ENCODE measurements at regions not wholly inside any gene's neighbourhood (a gene's known extent, or its start where the extent isn't known, plus 50 kb on each side); places are given as distances from the start of the nearest gene placed in this dataset.

DNA sequence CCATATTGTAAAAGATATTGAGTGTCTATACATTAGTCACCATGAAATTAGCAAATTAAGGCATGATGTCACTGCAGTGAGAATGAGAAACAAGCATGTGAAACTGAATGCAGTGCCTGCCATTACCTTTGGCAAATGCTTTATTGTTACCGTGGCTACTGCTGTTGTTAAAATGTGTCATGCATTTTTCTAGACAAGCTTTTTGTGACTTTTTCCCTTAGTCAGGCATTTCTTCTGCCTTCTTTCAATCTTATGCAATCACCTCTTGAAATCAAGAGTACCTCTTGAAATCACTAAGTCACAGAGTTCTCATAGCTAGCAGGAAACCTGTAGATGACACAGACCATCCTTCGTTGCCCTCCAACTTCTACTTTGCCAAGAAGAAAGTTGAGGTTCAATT, 461.7 kb upstream of the TENM4 start:
- no peak for DNase-seq

DNA sequence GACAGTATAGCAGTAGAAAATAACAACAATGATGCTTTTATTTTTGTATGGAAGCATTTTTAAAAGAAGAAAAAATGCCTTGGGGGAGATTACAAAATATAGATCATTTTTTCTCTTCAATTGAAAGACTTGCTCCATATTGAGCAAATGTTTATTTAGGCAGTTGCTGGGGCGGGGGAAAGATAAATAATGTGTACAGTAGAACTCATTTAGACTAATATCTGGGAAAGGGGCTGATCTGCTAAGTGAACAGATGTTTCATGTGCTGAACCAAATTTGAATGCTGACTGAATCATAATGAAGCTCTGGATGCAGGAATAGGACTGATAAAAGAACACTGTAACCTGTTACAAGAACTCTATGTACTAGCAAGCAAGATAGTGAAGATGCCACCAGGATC, 457.1 kb upstream of the TENM4 start:
- DNase-seq, result no peak

DNA sequence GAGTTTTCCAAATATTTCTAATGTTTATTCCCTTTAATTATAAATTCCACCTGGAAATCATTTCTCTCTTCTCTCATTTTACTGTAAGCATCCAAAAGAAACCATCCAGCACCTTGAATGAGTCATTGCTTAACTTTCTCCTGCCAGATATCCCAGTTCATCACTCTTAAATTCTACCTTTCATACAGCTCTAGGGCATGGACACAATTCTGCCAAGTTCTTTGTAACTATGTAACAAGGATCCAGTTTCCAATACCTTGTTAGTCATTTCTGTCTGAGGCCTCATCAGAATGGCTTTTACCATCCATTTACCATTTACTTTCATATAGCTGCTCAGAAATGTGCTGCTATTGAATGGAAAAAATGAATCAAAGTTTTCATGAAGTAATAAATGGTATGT, 455.4 kb upstream of the TENM4 start:
- DNase-seq, result no peak

DNA sequence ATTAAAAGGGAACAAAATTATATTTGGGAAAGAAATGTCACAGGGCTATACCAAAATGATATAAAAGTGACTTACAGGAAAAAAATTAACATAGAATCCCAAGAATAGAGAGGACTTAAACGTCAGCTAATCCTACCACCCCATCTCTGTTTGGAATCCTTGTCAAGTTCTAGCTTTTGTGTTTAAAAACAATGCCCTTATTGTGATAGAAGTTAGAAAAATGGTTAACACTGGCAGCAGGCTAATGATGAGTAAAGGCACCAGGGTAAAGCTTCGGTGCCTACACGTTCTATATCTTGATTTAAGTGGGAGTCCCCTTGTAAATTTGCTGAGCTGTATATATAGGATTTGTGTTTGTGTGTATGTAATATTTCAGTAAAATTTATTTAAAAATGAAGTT, 453.3 kb upstream of the TENM4 start:
- no peak for DNase-seq

DNA sequence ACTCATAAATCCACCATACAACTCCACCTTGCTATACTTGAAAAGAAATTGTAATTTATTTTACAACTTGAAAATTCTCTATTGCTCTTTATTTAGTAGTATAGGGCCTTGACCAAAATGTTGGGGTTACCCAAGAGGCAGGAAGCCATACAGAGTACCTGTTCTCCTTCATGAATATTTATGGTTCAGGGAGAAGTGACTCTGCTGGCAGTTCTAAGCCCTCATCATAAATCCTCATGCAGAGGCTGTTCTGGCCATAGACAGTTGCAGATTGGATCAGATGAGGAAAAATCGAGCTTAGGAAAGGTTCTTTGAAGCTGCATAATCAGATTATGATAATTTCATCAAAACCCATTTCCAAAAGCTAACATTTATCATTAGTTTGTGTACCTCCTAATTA, 449.4 kb upstream of the TENM4 start:
- no peak for DNase-seq

DNA sequence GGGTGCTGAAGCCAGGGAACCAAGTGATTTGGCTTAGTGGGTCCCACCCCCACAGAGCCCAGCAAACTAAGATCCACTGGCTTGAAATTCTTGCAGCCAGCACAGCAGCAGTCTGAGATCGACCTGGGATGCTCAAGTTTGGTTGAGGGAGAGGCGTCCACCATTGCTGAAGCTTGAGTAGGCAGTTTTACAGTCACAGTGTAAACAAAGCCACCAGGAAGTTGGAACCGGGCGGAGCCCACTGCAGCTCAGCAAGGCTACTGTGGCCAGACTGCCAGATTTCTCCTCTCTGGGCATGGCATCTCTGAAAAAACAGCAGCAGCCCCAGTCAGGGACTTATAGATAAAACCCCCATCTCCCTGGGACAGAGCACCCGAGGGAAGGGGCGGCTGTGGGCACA, 424.1 kb upstream of the TENM4 start:
- DNase-seq, result no peak

DNA sequence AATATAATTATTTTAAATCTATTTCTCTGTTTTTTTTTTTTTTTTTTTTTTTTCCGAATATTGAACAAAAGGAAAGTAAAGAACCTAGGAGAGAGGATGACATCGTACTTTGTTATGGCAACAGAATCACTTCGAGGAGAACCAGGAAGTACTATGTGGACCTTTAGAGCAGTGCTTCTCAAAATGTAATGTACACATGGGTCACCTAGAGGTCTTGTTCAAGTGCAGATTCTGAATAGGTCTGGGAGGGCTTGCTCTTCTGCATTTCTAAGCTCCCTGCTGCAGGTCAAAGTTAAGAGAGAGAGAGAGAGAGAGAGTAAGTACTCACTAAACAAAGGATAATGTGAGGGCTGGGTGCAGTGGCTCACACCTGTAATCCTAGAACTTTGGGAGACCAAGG, 419.5 kb upstream of the TENM4 start:
- no peak for DNase-seq

DNA sequence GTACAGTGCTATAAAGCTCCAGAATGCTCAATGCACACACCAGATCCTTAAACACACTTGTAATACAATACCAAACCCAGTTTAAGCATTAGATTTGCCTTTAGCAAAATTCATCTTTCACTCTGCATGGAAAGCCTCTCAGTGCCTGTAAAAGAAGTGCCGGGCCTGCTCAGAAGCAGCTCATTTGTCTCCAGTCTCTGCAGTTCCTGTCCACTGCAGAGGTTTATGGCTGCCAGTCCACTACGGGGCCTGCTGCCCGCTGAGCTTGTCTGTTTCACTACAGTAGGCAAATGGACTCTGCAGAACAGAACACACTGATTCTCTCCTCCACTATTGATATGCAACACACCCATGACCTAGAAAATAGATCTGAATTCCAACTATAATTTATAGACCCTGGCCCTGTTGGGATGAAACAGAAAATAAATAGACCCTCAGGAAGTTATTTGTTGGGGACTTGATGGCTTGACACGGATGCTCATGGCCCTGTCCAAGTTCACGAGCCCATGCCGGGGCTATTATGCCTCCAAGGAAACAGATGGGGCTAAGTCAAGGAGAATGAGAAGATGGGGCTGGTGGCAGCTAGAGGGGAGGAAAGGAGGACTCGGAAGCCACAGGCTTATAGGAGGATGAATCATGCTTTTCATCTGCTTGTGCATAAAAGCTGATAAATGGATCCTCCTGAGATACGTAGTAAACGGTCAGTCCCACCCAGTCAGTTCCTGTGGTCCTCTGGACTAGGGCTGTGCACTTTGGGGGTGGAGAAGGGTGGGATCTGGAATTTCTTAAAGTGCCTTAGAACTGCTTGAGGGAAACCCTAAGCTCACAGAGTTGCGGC, 416.8 kb upstream of the TENM4 start:
- no peak for DNase-seq

DNA sequence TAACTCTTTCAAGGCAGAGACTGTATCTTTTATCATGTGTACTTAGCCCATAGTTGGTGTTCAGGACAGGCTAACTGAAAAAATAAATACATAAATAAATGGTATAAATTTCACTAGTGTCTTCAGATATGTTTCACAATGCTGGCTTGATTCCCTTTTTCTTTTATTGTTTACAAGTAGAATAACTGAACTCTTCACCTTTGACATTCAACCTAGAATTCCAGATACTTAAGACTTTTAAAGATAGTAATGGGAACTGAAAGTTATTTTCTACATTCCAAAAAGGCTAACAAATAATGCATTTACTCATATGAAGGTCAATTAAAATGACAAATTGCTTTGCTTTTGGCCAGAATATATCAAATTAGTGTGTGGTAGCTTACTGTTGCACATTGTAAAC, 411.3 kb upstream of the TENM4 start:
- no peak for DNase-seq

DNA sequence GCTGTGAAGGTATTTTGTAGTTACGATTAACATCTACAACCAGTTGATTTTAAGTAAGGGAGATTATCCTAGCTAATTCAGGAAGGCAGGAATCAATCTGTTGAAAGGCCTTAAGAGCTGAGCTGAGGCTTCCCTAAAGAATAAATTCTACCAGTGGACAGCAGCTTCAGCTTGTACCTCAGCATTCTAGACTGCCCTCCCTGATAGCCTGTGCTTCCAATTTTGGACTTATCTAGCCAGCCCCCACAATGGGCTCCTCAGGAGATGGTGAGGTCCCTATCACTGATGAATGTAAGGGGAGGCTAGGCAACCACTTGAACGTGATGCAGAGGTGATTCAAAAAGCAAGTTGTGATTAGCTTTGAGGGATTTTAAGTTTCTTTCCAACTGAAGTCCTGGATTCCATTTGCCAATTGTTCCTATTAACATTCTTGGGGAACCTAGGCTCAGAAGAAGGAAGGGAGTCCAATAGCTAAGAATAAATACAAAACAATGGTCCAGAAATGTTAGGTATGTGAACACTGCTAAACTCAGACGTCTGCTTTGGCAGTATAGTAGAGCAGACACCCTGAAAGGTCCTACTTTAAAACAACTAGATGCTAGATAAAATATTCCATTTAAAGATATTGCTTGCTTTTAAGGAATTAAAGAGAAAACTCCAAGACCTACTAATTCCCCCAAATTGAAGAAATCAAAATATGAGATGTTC, 404.3 kb upstream of the TENM4 start:
- no peak for DNase-seq

DNA sequence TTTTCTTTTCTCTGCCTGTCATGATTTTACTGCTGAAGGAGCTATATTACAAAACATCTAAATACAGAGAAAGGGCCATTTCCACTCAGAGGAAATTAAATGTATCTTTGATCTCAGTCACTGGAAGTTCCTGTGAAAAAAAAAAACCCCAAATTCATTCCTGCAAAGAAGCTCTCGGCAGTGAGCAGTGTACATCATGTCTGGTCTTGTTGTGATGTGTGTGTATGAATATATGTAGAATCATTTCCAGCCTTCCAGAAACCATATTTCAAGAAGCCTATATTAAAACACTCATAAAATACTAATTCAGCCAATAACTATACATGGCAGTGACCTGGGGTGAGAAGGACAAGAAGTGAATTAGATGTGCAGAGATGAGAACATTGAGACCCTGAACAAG, 393.2 kb upstream of the TENM4 start:
- DNase-seq, result no peak

DNA sequence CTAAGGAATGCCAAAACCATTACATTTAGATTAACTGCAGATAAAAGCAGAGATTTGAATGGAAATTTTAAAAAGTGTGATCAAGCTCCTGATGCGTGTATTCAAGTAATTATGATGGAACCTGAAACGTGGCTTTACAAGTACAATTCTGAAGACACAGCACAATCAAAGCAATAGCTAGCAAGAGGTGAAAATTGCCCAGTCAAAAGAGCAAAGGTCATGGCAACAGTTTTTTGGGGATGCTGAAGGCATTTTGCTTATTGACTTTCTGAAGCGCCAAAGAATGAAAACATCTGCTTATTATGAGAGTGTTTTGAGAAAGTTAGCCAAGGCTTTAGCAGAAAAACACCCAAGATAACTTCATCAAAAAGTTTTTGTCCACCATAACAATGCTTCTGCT, 389.6 kb upstream of the TENM4 start:
- DNase-seq, result no peak

DNA sequence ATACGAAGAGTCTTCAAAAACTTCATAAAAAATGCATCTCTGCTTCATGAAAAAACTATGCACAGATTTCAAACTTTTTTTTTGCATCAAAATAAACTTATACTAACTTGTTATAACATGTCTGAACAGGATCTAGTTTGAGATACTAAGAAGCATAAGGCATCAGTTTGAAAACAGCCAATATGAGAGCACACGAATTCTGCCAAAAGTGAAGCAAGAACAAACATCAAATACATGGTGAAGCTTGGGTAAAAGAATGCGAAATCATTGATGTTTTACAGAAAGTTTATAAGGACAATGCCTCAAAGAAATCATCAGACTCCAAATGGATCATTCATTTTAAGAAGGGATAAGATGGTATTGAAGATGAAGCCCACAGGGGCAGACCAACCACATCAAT, 389.1 kb upstream of the TENM4 start:
- no peak for DNase-seq

DNA sequence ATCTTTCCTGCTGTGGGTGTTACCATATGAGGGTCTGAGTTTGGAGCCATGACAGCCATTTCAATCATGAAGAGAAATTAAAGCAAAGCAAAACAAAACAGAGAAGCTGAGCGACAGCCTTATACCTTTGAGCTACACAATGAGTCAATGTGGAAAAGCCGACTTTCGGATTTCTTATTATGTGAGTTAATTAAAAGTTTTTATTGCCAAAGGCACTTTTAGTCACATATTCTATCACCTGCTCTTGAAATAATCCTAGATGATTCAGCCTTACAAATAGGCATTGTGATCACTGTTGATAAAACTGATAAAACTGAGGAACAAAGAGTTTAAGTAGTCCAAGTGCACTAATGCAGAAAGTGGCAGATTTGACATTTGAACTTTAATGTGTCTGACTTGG, 381.9 kb upstream of the TENM4 start:
- DNase-seq, result no peak

DNA sequence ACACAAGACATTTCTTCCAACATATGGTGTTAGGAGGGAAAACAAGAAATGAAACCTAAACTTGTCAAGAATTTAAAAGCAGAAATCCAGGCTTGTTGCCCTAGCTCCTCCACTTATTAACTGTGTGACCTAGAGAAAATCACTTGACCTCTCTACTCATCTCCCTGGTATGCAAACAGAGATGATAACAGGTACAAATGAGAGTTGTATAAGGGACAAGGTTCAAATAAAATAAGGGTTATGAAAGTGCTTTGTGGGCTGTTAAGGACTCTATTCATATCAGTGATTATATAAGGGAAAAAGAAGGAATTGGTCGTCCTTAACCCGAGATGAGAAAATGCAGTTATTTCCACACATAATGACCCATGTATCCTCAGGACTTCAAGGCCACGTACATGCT, 372.7 kb upstream of the TENM4 start:
- DNase-seq, result no peak

DNA sequence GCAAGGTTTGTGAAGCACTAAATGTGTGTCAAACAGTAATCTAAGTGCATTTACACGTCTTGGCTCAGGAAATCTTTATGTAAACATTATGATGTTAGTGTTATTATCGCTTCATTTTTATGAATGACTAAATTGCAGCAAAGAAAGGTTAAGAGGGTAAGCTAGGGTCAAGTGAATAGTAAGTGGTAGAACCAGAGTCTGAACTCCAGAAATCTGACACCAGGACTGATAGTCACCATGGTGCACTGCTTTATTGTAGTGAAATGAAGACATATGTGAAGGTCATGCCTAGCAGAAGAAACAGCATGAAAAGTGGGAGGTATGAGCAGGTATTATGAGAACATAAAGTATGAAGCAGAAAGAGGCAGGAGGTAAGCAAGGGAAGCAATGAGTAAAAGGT, 368.7 kb upstream of the TENM4 start:
- DNase-seq, result no peak

DNA sequence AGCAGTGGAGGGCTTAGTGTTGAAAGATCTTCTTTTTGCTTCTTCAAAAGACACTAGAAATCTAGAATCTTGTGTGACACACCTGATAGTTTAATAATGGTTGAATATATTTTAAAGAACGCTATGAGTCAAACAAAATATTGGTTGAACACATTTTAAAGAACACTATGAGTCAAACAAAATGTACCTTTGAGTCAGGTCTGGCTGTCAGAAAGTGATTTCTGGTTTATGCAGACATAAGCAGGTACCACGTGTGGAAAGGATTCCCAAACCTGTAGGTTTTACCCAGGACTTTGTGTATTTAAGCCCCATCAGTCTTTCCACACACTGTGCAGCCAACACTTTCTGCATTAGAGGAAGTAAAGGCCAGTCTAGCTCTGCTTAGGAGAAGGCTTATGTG, 366.7 kb upstream of the TENM4 start:
- DNase-seq, result no peak

DNA sequence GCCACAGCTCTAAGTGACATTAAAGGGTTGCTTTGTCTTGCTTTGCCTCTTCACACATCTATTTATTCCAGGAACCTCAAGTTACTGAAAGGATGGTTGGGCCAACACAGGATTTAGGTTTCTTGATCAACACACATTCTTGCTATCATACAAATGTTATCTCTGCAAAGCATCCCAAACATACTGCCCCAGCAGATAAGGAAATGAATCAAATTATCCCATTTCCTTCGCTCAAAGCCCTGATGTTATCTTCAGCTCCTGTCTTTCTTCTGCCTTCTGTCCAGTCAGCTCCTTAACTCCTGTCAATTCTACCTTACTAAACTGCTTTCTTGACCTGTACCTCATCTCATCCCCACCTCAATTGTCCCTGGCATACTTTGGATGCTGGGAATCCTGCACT, 355.9 kb upstream of the TENM4 start:
- no peak for DNase-seq

DNA sequence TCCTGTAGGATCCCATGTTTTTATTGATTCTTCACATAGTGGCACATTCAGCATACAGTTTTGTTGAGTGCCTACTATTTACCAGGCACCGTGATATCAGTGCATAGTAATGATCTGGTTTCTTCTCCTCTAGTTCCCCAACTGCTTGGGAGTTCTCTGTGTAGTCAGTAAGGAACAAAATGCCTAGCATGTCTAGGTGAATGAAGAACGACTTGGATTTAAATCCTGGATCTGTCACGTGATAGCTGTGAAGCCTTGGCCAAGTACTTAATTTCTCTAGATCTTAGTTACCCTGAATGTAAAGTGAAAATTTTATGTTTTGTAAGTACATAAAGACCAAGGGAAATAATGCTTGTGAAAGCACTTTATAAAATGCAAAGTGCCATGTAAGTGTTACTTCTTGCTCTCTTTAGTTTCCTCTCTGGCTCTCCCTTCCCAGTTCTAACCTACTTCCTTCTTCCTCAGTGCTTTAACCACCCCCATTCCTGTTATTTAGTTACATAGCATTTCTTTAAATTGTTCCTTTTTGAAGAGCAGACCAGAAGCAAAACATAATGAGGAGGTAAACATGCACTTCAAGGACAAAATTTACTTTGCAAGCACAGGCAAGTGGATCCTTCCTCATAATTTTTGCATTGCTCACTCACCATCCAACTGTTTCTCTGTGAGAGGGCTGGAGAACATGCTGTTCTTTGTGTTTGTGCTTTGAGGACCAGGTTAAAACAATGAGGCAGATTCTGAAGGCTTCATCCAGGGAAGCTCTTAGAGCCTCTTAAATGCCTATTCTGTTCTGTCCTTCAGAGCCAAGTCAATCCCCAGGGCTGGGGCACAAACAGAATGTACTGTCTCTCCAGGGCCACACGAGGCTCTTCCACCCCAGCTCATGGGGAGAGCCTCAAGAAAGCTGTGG, 353.9 kb upstream of the TENM4 start:
- DNase-seq, result no peak

DNA sequence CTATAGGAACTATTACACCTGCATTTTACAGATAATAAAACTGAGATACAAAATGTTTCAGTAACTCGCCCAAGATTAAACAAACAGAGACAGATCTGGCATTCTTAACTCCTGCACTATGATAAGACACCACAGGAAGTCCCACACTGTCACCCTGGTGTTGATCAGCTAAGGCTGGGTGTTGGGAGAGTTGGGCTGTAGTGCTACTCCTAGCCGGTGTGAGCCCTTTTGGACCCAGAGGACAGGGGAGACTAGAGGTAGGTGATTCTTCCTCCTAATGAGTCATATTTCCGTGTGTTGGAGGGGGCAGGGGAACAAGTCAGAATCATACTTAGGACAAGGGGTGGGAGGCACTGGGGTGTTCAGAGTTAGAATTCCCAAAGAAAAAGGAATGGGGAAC, 353.2 kb upstream of the TENM4 start:
- no peak for DNase-seq

DNA sequence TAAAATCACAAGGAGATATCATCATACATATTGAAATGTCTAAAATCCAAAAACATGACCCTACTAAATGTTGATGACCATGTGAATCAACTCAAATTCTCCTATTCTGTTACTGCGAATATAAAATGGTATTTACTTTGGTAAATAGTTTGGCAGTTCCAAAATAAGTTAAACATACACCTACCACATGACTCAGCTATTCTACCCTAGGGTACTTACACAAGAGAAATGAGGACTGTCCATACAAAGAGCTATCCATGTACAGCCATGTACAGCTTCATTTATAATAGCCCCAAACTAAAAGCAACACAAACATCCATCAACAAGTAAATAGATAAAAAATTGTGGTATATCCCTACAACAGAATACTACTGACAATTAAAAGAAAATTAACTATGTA, 346.1 kb upstream of the TENM4 start:
- no peak for DNase-seq

DNA sequence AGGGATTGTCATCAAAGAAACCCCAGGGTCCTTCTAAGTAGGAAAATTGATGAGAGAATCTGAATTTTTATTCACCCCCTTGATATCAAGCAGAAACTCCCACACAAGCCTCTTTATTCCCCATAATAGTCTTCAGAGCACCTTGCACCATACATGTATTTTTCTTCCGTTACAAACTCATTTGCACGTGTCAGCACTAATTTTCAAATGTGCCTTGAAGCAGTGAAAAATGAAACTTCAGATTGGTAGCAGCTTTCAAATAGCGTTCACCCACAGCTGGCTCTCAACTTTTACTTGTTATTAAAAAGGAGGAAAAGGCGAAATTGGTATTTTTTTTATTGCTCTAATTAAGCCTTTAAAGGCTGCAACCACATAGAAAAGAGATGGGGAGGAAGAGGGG, 343.0 kb upstream of the TENM4 start:
- no peak for DNase-seq

DNA sequence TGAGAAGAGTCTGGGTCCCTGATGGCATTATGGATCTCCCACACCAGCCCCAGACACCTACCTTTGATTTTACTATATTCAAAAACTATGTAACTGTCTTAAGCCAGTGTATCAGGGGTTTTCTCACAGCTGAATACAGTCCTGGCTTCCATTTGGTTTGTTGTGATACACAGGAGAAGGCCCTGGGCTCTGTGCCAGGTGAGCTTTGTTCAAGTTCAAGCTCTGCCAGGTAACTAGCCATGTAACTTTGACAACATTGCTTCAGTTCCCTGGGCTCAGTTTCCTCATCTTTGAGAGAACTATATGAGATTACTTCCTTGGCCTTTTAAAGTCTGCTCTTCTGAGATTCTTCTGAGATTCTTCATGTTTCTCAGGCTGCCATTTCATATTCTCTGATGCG, 327.5 kb upstream of the TENM4 start:
- no peak for DNase-seq
